GM21737 (cell line): ENCODE measurements at regions not wholly inside any gene's neighbourhood (a gene's known extent, or its start where the extent isn't known, plus 50 kb on each side); places are given as distances from the start of the nearest gene placed in this dataset.
"Not testable (repeated sequence)": the region's sequence is repeated elsewhere in the genome, so short reads cannot be mapped to it uniquely, and the experiment has no call there.

Experiments
- ATAC-seq: cut with Tn5 transposase; IDR thresholded peaks from one replicate; pipeline ENCODE4 v1.9.1; 2021; ENCODE audit warnings: mild to moderate bottlenecking, moderate library complexity; ENCODE audit not compliant: unreplicated experiment

DNA sequence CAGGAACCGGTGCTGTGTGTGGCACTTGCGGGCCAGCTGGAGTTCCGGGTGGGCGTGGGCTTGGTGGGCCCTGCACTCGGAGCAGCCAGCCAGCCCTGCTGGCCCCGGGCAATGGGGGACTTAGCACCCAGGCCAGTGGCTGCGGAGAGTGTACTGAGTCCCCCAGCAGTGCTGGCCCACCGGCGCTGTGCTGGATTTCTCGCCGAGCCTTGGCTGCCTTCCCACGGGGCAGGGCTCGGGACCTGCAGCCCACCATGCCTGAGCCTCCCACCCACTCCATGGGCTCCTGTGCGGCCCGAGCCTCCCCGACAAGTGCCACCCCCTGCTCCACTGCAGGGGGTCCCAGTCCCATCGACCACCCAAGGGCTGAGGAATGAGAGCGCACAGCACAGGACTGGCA, 252.8 kb upstream of the INTU start:
- not testable (repeated sequence) for ATAC-seq

- no peak for ATAC-seq
Observed at GRCh38 chr4:127383666-127384065, 249.1 kb upstream of the INTU start.

- ATAC-seq = no peak
Observed at GRCh38 chr4:127394516-127394915, 238.2 kb upstream of the INTU start.

DNA sequence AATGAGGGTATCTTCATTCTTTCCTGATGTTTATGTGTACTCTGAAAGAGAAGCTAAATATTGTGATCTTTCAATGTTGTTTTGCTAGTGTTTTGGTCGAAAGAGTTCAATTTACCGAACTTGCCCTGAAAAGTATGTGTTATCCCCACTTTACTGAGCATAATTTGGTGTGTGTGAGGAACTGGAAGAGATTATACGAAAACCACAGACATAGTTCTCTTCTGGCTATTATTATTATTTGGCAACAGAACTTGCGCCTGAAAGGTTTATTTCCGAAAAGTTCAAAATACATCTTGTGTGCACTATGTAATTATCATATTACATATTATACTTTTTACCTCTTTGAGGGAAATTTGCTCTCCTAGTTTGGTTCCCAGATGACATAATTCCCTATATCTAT, 232.5 kb upstream of the INTU start:
- no peak for ATAC-seq

DNA sequence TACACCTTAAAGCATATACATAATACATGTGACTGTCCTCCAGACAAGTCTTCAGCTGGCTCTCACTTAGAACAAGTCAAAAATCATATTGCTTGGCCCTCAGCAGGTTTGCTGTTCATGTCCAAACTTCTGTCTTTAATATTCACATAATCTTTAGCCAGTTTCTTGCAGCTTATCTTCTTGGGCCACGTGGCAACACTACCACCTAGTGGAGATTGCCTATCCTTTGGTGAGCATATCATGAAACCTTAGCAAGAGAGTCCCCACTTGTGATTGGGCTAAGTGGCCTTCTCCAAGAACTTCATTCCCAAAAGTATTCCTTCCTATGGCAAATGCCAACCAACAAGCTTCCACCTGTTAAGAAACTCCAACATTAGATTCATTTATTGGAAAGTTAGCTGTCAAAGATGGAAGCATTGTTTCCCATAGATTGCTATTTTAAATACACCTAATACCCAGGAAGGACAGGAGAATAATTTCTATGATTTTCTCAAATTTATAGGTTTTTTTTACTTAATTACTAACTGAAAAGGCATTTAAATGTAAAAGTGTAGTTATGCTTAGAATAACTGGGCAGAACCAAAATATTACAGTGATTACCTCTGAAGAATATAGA, 231.9 kb upstream of the INTU start:
- ATAC-seq = peak; percentile 73

DNA sequence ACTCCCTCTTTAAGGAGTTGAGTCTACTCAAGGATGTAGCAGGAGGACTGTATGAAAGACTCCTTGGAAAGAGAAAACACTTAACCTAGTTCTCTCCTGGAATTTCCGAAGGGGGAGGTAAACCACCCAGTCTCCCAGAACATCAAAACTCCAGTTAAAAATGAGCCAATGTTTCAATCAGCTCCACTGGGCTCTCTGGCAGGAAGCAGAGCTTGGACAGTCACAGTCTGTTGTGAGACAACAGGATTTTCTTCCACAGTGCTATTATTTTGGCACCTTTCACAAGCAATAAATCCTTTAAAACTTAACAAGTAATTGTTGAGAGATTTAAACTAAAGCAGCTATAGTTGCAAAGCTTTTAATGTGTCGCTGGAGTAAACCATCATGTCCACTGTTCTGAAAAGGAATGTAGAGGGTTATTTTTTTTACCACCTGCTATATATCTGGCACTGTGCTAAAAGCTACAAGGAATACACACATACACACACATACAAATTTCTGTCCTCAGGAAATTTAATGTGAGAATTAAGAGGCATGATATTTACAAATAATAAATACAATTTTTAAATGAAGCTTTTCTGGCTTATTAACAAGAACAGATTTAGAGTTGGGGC, 229.2 kb upstream of the INTU start:
- no peak for ATAC-seq

- no peak for ATAC-seq
Observed at GRCh38 chr4:127406187-127406586, 226.6 kb upstream of the INTU start.

GRCh38 chr4:127407572-127407971, 225.2 kb upstream of the INTU start:
- ATAC-seq = not testable (repeated sequence)

- ATAC-seq = no peak
Observed at GRCh38 chr4:127410201-127410600, 222.6 kb upstream of the INTU start.

- no peak for ATAC-seq
Observed at GRCh38 chr4:127410644-127411043, 222.1 kb upstream of the INTU start.

DNA sequence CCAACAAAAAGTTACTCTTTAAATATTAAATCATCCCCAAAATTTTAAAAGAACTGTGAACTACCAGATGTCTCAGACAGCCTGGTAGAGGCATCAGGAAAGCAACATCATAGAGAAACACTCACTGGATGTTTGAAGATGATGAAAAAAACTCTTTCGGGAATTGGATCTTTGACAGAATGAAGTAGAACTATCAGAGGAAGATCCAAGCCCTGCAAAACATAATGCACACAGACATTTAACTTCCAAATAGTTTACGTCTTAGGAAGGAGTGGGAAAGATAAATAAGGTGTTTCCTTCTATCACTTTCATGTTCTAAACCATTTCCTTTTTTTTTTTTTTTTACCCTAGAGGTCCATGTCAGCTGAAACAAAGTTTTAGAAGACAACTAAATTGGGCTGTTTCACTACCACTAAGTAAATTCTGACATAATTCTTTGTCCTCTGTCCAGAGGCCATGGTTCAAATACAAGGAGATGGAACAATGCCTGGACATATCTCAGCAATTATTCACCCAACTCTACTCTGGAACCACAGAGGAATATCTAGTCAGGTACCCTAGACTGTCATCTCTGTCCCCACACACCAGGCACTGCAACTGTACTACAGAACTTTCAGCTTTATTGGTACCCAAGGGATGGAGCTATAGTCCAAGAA, 217.7 kb upstream of the INTU start:
- no peak for ATAC-seq

- no peak for ATAC-seq
Observed at GRCh38 chr4:127416115-127416514, 216.6 kb upstream of the INTU start.

GRCh38 chr4:127417885-127418535, 214.7 kb upstream of the INTU start:
- ATAC-seq = no peak

DNA sequence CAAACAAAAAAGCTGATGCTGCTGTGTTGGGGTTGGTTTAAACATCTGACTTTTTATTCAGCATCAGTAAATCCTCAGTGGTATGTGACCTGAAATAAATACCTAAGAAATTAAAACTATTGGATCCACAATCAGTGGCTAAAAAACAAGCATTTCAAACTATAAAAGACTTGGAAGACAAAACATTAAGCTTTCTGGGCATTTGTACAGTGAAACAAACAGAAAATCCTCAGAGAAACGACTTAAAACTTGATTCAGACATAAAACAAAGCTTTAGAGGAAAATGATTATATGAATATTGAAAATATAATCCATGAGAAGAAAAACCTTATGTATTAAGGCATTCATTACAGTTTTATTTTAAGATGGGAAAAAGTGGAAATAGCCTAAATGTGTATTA, 213.3 kb upstream of the INTU start:
- no peak for ATAC-seq

- ATAC-seq = no peak
Observed at GRCh38 chr4:127421437-127421836, 211.3 kb upstream of the INTU start.

DNA sequence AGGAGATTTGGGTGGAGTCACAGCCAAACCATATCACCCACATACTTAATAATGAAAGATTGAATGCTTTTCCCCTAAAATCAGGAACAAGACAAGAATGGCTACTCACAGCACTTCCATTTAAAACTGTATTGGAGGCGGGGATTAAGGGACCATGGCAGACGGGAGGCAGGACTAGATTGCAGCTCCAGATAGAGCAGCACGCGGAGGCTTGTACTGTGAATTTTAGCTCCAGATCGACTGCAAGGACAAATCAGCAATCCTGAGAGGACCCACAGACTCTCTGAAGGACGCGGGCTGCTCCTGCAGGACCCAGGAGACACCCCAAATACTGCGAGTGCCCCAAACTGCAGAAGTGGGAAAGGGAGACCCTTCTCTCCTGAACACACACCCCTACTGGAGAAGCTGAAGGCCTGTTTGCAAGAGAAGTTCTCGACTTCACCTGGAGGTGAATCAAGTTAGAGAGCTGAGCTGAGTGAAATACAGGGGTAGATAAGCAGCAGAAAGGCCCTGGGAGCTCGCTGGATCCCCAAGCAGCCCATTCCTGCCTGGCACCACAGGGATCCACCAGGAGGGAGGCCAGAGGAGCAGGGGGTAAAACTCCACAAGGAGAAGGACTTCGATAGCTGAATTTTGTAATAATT, 207.4 kb upstream of the INTU start:
- no peak for ATAC-seq

DNA sequence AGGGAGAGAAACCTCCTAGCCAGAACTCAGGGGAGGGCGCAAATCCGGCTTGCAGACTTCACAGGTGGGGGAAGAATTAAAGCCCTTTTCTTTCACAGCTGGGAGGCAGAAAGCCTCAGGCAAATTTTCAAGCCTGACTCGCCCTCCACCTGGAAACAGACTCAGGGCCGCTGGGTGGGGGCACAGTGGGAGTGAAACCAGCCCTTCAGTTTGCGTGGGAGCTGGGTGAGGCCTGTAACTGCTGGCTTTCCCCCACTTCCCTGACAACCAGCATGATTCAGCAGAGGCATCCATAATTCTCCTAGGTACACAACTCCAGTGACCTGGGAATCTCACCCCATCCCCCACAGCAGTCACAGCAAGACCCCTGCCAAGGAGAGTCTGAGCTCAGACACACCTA, 206.9 kb upstream of the INTU start:
- ATAC-seq = no peak

GRCh38 chr4:127441571-127441970, 191.2 kb upstream of the INTU start:
- ATAC-seq = no peak

DNA sequence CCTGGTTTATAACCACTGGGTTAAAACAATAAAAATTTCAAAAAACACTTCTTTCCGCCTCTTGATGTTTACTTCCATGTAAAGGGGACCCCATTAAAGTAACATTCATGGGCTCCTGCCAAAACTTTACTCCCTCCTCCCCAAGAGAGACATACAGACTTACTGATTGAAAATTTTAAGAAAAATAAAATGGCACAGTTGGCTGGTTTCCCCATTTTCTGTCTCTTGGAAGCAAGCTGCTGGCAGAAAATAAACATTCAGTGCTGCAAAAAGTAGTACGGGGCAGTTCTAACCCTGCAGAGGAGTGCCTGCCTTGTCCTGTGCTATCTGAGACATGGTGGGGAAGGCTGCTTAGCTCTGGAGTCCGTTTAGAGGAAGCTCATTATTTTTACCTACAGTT, 187.3 kb upstream of the INTU start:
- no peak for ATAC-seq

GRCh38 chr4:127446427-127446885, 186.3 kb upstream of the INTU start:
- no peak for ATAC-seq

DNA sequence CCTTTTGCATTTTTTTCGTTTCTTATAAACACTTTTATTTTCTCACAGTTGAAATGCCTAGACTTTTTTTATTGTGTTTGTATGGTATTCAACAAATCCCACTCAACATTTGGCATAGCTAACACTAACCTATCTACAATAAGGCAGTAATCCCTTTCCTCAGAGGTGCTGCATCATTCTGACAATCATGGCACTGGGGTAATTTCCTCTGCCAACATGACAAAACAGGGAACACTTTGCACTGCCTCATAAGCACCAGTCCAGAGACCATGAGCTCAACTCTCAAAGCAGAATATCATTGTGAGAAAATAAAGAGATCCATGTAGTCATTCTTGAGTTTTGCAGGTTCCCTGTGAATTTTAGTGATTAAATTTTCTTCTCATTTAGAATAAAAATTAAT, 183.8 kb upstream of the INTU start:
- ATAC-seq = no peak
